Mesothelial cell of epicardium (in vitro differentiated cells): ENCODE measurements at regions not wholly inside any gene's neighbourhood (a gene's known extent, or its start where the extent isn't known, plus 50 kb on each side); places are given as distances from the start of the nearest gene placed in this dataset.
A peak's percentile ranks its signal among the peaks of the same experiment; 100 is the strongest.

Experiments used
- DNase-seq, 2 experiments: peaks; one replicate each; pipeline ENCODE4 v3.0.0; 2021; ENCODE audit warnings: low spot score in 2 of 2; ENCODE audit not compliant: unreplicated experiment in 2 of 2
- H3K27ac Mint-ChIP-seq: 2 replicates; pipeline ENCODE4 v1.8.0; 2021; ENCODE audit warnings: mixed read lengths
- H3K27me3 Mint-ChIP-seq: 2 replicates; pipeline ENCODE4 v1.8.0; 2021; ENCODE audit warnings: low read depth, mixed read lengths
- H3K36me3 Mint-ChIP-seq: 2 replicates; pipeline ENCODE4 v1.8.0; 2021; ENCODE audit warnings: mixed read lengths
- H3K4me1 Mint-ChIP-seq: 2 replicates; pipeline ENCODE4 v1.8.0; 2021; ENCODE audit warnings: mixed read lengths
- H3K4me3 Mint-ChIP-seq: 2 replicates; pipeline ENCODE4 v1.8.0; 2021; ENCODE audit warnings: mild to moderate bottlenecking, moderate library complexity, mixed read lengths
- H3K9me3 Mint-ChIP-seq: 2 replicates; pipeline ENCODE4 v1.8.0; 2021; ENCODE audit warnings: mixed read lengths
- CTCF ChIP-seq: fragments of 200-600 bp; sonication (generic); IDR thresholded peaks from one replicate; pipeline ENCODE4 v1.5.0; 2021; ENCODE audit warnings: antibody characterized with exemption; ENCODE audit not compliant: unreplicated experiment

GRCh38 chr5:3230941-3231340 lies 364.7 kb upstream of the IRX1 start:
- H3K4me3 Mint-ChIP-seq = no peak overlapping the region
- peaks cover 3% of the 10 kb centered on the region for H3K4me1 Mint-ChIP-seq
- peaks cover 8% of the 10 kb centered on the region for H3K27me3 Mint-ChIP-seq
- no peak for TF ChIP-seq CTCF
- H3K27ac Mint-ChIP-seq = no peak overlapping the region
- H3K36me3 Mint-ChIP-seq = no peaks in the 10 kb centered on the region
- no peak for DNase-seq
- H3K9me3 Mint-ChIP-seq = peaks cover 3% of the 10 kb centered on the region

- Mint-ChIP-seq H3K9me3 (peaks cover 3% of the 10 kb centered on the region), H3K4me3 (no peak overlapping the region), H3K27ac (no peak overlapping the region), H3K27me3 (peaks cover 12% of the 10 kb centered on the region), H3K36me3 (no peaks in the 10 kb centered on the region), H3K4me1 (peaks cover 3% of the 10 kb centered on the region)
- DNase-seq = no peak
- no peak for TF ChIP-seq CTCF
Observed at GRCh38 chr5:3230254-3230653, 365.4 kb upstream of the IRX1 start.

GRCh38 chr5:3226196-3226920 lies 369.3 kb upstream of the IRX1 start:
- no peaks in the 10 kb centered on the region for H3K36me3 Mint-ChIP-seq
- no peak overlapping the region for H3K27ac Mint-ChIP-seq
- peaks cover 3% of the 10 kb centered on the region for H3K9me3 Mint-ChIP-seq
- no peak for TF ChIP-seq CTCF
- no peak overlapping the region for H3K4me3 Mint-ChIP-seq
- DNase-seq = no peak
- H3K27me3 Mint-ChIP-seq = peaks cover 18% of the 10 kb centered on the region
- H3K4me1 Mint-ChIP-seq = peaks cover 3% of the 10 kb centered on the region

- DNase-seq = no peak
- Mint-ChIP-seq H3K27ac (no peak overlapping the region), H3K36me3 (no peaks in the 10 kb centered on the region)
Observed at GRCh38 chr5:3225201-3225960, 370.3 kb upstream of the IRX1 start.

GRCh38 chr5:3222924-3223323 lies 372.7 kb upstream of the IRX1 start:
- peaks cover 3% of the 10 kb centered on the region for H3K9me3 Mint-ChIP-seq
- peak in 1 of 2 experiments; percentile 34 for DNase-seq
- no peak for TF ChIP-seq CTCF
- peaks cover 3% of the 10 kb centered on the region for H3K4me1 Mint-ChIP-seq
- H3K4me3 Mint-ChIP-seq = no peak overlapping the region
- H3K27me3 Mint-ChIP-seq = peaks cover 17% of the 10 kb centered on the region
- H3K27ac Mint-ChIP-seq = no peak overlapping the region
- no peaks in the 10 kb centered on the region for H3K36me3 Mint-ChIP-seq

More at GRCh38 chr5:3225201-3225960, 370.3 kb upstream of the IRX1 start:
- Mint-ChIP-seq H3K4me3 (no peak overlapping the region), H3K9me3 (peaks cover 3% of the 10 kb centered on the region), H3K4me1 (peaks cover 3% of the 10 kb centered on the region), H3K27me3 (peaks cover 16% of the 10 kb centered on the region)
- TF ChIP-seq CTCF = no peak
